GM19468 (cell line): ENCODE measurements at regions not wholly inside any gene's neighbourhood (a gene's known extent, or its start where the extent isn't known, plus 50 kb on each side); places are given as distances from the start of the nearest gene placed in this dataset.

Experiments used
- ATAC-seq: cut with Tn5 transposase; IDR thresholded peaks from one replicate; pipeline ENCODE4 v1.9.1; 2021; ENCODE audit warnings: mild to moderate bottlenecking, moderate library complexity, moderate number of reproducible peaks; ENCODE audit not compliant: unreplicated experiment; ENCODE audit errors: extremely low read depth

DNA sequence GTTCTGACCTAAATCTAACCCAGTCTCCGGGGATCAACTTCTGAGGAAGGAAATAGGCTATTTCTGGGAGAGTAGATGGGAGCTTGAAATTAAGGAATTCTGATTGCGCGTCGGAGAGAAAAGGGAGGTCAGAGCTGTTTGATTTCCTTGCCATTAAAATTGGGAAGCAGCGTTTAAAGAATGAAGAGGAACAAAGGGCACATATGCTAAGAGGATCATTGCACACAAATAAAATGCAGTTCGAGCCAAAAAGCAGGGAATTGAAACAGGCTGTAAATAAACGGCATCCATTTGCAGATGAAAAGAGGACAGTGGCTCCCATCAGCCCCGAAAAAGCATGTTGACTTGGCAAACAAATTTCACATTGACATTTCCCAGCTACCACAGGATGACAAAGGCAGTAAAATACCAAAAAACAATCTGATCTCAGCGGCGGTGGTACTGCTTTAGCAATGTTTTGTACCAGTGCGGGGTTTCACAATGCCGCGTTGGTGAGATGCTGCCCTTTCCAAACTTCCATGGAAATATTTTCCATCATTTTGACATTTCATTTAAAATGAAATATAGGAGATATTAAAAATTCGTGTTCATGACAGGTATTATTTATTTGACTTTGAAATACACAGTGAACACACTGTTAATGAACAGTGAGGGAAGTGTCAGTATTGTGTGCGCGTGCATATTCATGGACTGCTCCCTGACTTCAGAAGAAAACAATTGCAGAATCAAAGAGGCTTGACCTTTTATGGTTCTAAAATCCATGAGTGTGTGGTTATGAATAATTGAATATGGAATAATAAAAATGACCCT is 108.8 kb downstream of the SQOR start:
- ATAC-seq: no peak

DNA sequence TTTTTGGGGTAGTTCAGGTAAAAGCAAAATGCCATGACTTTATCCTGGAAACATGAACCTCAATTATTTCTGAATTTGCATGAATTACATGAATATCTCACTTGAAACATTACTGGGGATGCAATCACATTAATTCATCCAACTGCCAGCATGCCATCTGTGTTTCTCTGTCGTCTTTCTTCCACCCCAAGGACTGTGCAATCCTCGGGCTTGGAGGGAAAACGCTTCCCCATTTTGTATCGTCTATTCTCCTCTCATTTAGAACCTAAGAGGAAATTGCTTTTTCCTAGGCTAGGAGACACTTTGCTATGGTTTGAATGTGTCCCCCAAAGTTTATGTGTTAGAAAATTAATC is 109.4 kb downstream of the SQOR start:
- ATAC-seq: no peak

DNA sequence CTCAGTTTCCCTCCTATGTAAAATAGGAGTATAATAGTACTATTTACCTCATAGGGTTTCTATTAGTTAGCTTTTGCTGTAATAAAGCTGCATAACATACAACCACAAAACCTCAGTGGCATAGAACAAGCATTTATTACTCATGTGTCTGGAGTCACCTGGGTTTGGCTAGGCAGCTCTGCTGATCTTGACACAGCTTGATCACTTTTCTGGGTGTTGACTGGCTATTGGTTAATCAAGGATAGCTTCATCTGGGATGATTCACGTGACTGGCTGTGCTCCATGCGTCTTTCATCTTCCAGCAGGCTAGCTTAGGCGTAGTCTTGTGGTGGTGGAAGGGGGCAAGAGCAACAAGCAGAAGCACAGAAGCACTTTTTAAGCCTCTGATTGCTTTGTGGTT is 112.6 kb downstream of the SQOR start:
- ATAC-seq: no peak

GRCh38 chr15:45751629-45752028 is 116.8 kb downstream of the SQOR start:
- ATAC-seq: no peak

GRCh38 chr15:45759936-45760335 is 125.1 kb downstream of the SQOR start:
- ATAC-seq: no peak

DNA sequence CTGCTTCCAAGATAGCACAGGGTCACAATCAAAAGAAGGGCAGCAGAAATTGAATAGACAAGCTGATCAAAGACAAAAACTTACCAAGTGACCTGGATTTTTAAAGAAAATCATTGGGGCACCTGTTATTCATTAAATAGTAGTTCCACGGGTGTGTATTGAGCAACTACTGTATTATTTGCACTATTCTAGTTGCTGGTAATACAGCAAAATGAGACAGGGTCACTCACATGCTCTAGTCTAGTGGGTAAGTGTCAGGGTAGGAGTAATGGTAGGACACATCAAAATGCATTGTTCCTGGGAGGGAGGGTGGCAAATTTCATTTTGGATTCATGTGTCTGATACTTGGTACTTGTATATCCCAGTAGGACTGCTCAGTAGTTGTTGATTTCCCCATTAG is 127.9 kb downstream of the SQOR start:
- no peak for ATAC-seq

DNA sequence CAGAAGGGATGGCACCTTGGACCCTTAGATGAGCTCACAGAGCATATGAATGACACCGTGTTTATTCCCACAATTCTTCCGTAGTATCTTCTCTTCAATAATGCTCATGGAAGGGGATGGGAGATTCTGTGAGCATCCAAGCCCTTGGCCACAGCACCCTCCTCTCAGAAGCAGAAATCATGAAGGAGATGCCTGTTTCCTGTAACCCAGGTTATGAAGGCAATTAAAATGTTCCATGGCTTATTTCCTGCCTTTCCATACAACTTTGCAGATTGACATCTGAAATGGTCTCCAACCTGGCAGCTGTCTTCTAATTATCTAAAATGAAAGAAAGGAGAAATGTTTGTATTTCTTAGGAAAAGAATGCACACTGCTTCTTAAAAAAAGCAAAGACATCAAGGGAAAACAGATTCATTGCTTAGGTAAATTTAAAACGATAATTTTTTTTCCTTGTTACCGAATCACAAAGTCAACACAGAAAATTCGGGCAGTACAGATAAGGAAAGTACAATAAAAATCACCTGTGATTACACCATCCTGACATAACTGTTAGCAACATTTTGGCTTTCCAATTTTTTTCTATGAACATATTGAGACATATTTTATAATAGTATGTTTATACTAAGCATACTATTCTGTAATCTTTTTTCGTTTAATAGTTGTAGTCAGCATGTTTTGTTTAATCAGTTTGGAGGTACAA is 128.5 kb downstream of the SQOR start:
- ATAC-seq: no peak

DNA sequence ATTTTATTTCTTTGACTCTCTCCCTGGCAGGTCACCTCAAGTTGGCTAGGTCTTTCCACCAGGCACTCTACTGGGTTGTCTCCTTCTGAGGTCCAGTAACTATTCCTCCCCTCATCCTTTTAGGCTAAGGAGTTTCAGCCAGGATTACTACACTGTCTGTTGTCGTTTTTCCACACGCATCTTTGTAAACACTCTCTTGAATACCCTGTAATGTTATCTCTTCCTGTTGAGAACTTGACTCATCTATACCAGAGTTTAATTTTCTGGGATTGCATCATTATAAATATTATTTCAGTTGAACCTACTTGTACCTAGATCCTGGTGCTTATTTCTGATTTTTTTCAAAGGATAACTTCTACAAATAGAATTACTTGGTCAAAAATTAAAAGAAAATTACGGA is 138.3 kb downstream of the SQOR start:
- ATAC-seq: no peak

- ATAC-seq: no peak
Observed at GRCh38 chr15:45776772-45777171, 141.9 kb downstream of the SQOR start.

DNA sequence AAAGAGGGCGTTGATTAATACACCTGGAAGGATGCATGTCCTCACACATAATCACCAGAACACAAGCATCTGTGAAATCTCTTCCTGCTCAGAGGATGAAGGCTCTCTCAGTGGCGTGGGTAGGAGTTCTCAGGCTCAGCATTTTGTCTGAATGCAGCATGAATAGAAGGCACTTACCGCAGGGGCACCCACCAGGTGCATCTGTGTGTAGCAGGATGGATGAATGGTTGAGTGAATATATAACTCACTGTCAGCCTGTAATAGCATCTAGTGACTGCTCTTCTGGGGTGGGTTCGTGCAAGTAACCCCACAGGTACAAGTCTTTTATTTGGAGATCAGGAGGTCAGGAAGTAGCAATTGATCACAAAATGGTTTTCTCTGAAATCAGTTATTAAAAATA is 143.0 kb downstream of the SQOR start:
- no peak for ATAC-seq

DNA sequence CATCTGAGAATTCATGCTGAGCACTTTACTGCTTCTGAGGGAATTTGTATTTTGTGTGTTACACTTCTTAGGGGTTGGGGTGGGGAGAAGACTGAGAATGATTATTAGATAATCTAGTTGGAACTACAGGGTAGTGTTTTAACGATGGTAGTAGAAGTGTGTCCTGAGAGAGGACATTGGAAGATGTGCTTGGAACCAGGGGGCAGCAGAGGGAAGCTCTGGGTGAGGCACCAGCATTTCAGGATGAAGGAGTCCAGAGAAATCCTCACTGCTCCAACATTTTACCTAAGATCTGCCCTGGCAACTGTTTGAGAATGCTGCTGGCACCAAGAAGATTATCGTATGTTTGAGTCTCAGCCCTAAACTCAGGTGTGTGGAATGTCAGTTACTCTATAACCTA is 145.5 kb downstream of the SQOR start:
- no peak for ATAC-seq

DNA sequence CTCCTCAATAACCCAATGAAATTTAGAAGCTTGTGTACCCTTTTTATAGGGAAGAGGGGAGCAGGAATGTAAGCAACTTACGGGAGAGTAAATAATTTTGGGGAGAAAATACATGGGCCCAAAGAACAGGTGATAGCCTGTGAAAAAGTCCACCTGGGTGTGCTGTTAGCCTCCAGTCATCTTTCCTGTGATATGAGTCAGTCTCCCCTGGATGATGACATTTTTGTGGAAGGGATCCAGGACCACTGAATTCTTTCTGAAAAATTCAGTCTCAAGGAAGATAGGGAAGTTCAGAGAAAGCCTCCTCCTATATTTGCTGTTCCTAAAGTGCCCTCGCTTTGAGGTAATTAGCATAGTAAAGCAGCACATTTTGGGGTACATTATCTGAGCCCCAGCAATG is 149.8 kb downstream of the SQOR start:
- ATAC-seq: no peak

GRCh38 chr15:45785897-45786296 is 151.1 kb downstream of the SQOR start:
- no peak for ATAC-seq

DNA sequence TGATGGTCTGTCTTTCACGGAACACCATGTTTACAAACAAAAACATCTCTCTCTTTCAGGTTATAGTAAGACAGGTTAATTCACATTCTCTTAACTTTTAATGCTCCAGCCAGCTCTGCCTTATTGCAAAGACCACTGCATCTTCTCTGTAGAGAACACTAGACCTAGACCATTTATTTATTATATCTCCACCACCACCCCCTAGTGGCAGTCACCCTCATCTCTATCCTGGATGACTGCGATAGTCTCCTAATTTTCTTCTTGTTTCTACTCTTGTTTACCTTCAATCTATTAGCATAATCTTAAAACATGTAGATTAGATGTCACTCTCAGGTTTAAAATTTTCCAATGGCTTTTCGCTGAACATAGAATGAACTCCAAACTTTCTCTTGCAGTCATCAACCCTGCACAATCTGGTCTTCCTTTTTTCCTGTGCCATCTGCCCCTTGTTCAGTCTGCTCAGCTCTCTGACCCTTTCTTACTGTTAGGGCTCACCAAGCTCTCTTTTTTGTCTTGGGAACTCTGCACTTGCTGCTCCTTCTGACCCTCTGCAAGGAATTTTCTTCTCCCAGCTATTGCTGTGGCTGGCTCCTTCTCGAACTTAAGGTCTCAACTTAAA is 155.6 kb downstream of the SQOR start:
- no peak for ATAC-seq

GRCh38 chr15:45794304-45794703 is 159.5 kb downstream of the SQOR start:
- no peak for ATAC-seq

GRCh38 chr15:45794712-45795439 is 160.0 kb downstream of the SQOR start:
- ATAC-seq: peak; percentile 30

DNA sequence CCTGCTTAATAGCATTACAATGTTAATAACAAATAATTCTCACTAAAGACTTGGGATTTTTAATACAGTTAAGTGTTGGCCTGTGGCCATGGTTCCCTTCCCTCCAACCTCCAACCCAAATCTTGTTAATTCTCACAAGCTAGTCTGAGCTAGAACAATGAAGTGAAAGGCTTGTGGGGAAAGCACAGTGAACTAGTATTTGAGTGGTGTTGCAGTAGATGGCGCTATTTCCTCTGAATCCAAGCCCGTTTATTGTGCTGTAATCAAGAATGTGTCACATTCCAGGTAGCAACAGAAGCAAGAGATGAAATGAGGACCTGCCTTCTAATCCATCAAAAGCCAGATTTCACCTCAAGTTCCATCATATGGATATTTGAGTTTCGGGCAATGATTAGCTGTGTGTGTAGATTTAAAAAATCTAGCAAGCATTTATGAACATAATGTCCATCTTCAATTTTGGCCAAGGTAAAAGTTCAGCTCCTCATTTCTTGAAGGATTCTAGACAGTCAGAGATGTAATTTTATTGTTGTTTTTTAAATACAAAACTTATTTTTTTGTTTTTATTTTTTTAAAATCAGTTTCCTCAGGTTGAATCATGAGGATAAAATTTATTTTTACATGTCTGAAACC is 160.7 kb downstream of the SQOR start:
- ATAC-seq: no peak

DNA sequence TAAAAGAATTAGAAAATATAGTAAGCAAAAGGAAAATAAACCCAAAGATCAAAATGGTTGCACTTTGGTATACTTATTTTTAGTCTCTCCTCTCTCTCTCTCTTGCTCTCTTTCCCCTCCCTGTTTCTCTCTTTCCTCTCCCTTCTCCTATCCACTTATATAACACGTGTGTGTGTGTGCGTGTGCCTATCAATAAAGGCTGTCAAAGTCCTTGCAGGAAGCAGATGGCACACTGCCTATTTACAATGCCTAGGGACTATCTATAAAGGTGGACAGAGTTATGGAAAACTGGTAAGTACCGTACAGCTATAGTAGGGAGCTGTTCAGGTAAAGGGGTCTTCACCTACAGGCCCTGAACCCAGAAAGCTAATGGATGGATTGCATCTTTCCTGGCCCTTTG is 161.6 kb downstream of the SQOR start:
- no peak for ATAC-seq

DNA sequence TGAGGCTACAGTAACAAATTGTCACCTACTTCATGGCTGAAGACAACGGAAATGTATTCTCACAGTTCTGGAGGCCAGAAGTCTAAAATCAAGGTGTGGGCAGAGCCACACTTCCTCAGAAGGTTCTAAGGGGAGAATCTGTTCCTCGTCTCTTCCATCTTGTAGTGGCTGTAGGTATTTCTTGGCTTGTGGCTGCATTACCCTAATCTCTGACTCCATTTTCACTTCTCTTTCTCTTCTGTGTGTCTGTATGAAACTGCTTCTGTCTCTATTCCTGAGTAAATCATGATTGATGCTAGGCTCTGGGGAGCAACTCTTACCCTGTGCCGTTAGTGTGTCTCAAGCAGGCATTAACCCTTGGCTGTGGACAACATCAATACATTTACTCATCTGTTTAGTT is 164.7 kb downstream of the SQOR start:
- ATAC-seq: peak; percentile 41

- ATAC-seq: no peak
Observed at GRCh38 chr15:45801543-45801942, 166.7 kb downstream of the SQOR start.
